Osteoblast (primary cell): ENCODE measurements at regions not wholly inside any gene's neighbourhood (a gene's known extent, or its start where the extent isn't known, plus 50 kb on each side); places are given as distances from the start of the nearest gene placed in this dataset.

Experiments used
- DNase-seq: peaks from one replicate; pipeline ENCODE4 v3.0.0; 2011; ENCODE audit warnings: low spot score, mixed read lengths; ENCODE audit not compliant: insufficient read length; ENCODE audit errors: missing footprints
- H2AFZ ChIP-seq: 2 replicates; pipeline ENCODE4 v1.6.0; 2011; ENCODE audit warnings: mild to moderate bottlenecking, low read length
- H3K27ac ChIP-seq: 2 replicates; pipeline ENCODE4 v1.5.1; 2011; ENCODE audit warnings: mild to moderate bottlenecking, low read depth, low read length, moderate library complexity
- H3K27me3 ChIP-seq: 2 replicates; pipeline ENCODE4 v1.6.0; 2012; ENCODE audit warnings: mild to moderate bottlenecking, control low read depth, inconsistent platforms, low read length, moderate library complexity; ENCODE audit not compliant: insufficient read depth
- H3K36me3 ChIP-seq: 2 replicates; pipeline ENCODE4 v1.5.1; 2011; ENCODE audit warnings: mild to moderate bottlenecking, low read length, control low read depth, moderate library complexity; ENCODE audit not compliant: insufficient read depth
- H3K4me1 ChIP-seq: 2 replicates; pipeline ENCODE4 v1.5.1; 2011; ENCODE audit warnings: mild to moderate bottlenecking, low read length, control low read depth, moderate library complexity; ENCODE audit not compliant: insufficient read depth
- H3K4me2 ChIP-seq: 2 replicates; pipeline ENCODE4 v1.6.0; 2011; ENCODE audit warnings: mild to moderate bottlenecking, low read length; ENCODE audit not compliant: insufficient read depth
- H3K4me3 ChIP-seq: fragments of 200-600 bp; sonication (generic); 3 replicates; pipeline ENCODE4 v1.5.1; 2012; ENCODE audit warnings: mild to moderate bottlenecking, low read length, inconsistent platforms; ENCODE audit not compliant: insufficient read depth
- H3K79me2 ChIP-seq: 2 replicates; pipeline ENCODE4 v1.6.0; 2012; ENCODE audit warnings: mild to moderate bottlenecking, low read length, control low read depth, inconsistent platforms; ENCODE audit not compliant: insufficient read depth
- H3K9me3 ChIP-seq: 2 replicates; pipeline ENCODE4 v1.5.1; 2011; ENCODE audit warnings: low read depth, low read length, control low read depth
- H4K20me1 ChIP-seq: 2 replicates; pipeline ENCODE4 v1.6.0; 2012; ENCODE audit warnings: mild to moderate bottlenecking, low read length, control low read depth; ENCODE audit not compliant: insufficient read depth
- CTCF ChIP-seq: IDR thresholded peaks from 2 replicates; pipeline ENCODE4 v1.5.1; 2011; ENCODE audit warnings: mild to moderate bottlenecking, low read depth, low read length, moderate library complexity; ENCODE audit errors: extremely low read depth

- TF ChIP-seq CTCF = no peak
- no peak overlapping the region for H3K4me3 ChIP-seq
These were observed 57.3 kb downstream of the KCNA4 start for GRCh38 chr11:29959488-29959887.

GRCh38 chr11:29957431-29957830 is 59.4 kb downstream of the KCNA4 start:
- DNase-seq = no peak
- Histone ChIP-seq H3K27me3 (no peaks in the 10 kb centered on the region), H3K36me3 (no peaks in the 10 kb centered on the region), H4K20me1 (no peaks in the 10 kb centered on the region), H2AFZ (no peak overlapping the region), H3K27ac (no peak overlapping the region), H3K4me1 (no peaks in the 10 kb centered on the region), H3K9me3 (no peaks in the 10 kb centered on the region), H3K4me2 (no peak overlapping the region), H3K79me2 (no peaks in the 10 kb centered on the region), H3K4me3 (no peak overlapping the region)
- TF ChIP-seq CTCF = no peak

More at GRCh38 chr11:29959488-29959887, 57.3 kb downstream of the KCNA4 start:
- no peaks in the 10 kb centered on the region for H3K4me1 ChIP-seq
- no peaks in the 10 kb centered on the region for H3K9me3 ChIP-seq
- H3K27ac ChIP-seq = no peak overlapping the region
- H3K4me2 ChIP-seq = no peak overlapping the region
- DNase-seq = no peak
- no peaks in the 10 kb centered on the region for H3K27me3 ChIP-seq
- H2AFZ ChIP-seq = no peak overlapping the region
- H3K36me3 ChIP-seq = no peaks in the 10 kb centered on the region
- no peaks in the 10 kb centered on the region for H4K20me1 ChIP-seq
- H3K79me2 ChIP-seq = no peaks in the 10 kb centered on the region

- Histone ChIP-seq H3K4me3 (no peak overlapping the region), H3K9me3 (no peaks in the 10 kb centered on the region), H3K27me3 (no peaks in the 10 kb centered on the region), H3K4me2 (no peak overlapping the region), H3K79me2 (no peaks in the 10 kb centered on the region), H3K36me3 (no peaks in the 10 kb centered on the region), H4K20me1 (no peaks in the 10 kb centered on the region), H2AFZ (no peak overlapping the region), H3K4me1 (no peaks in the 10 kb centered on the region), H3K27ac (no peak overlapping the region)
- TF ChIP-seq CTCF = no peak
- no peak for DNase-seq
These were observed 60.7 kb downstream of the KCNA4 start for GRCh38 chr11:29956076-29956556.

GRCh38 chr11:29943347-29943746 is 73.5 kb downstream of the KCNA4 start:
- Histone ChIP-seq H3K4me1 (no peaks in the 10 kb centered on the region), H3K4me3 (no peak overlapping the region), H3K27me3 (no peaks in the 10 kb centered on the region), H4K20me1 (no peaks in the 10 kb centered on the region), H3K4me2 (no peak overlapping the region), H2AFZ (no peak overlapping the region), H3K79me2 (no peaks in the 10 kb centered on the region), H3K9me3 (no peaks in the 10 kb centered on the region), H3K27ac (no peak overlapping the region), H3K36me3 (no peaks in the 10 kb centered on the region)
- TF ChIP-seq CTCF = no peak
- no peak for DNase-seq
